Upper lobe of right lung (tissue), 1 donor: ENCODE measurements at regions not wholly inside any gene's neighbourhood (a gene's known extent, or its start where the extent isn't known, plus 50 kb on each side); places are given as distances from the start of the nearest gene placed in this dataset.
A peak's percentile ranks its signal among the peaks of the same experiment; 100 is the strongest.

Experiments used
- ATAC-seq: fragments of 200-7000 bp; cut with Tn5 transposase; one replicate; pipeline ENCODE4 v1.9.1; 2020; ENCODE audit warnings: mild to moderate bottlenecking, moderate library complexity
- DNase-seq: peaks from one replicate; pipeline ENCODE4 v3.0.0-alpha.2; 2020
- H3K27ac ChIP-seq: fragments of 200-600 bp; one replicate; pipeline ENCODE4 v1.8.0; 2022
- H3K27me3 ChIP-seq: fragments of 200-600 bp; one replicate; pipeline ENCODE4 v1.8.0; 2022; ENCODE audit warnings: mild to moderate bottlenecking
- H3K36me3 ChIP-seq: fragments of 200-600 bp; one replicate; pipeline ENCODE4 v1.8.0; 2022
- H3K4me1 ChIP-seq: fragments of 200-600 bp; one replicate; pipeline ENCODE4 v1.8.0; 2022
- H3K4me3 ChIP-seq: fragments of 200-600 bp; one replicate; pipeline ENCODE4 v1.8.0; 2022; ENCODE audit warnings: mild to moderate bottlenecking
- H3K9me3 ChIP-seq: fragments of 200-600 bp; one replicate; pipeline ENCODE4 v1.8.0; 2022
- CTCF ChIP-seq: fragments of 200-600 bp; IDR thresholded peaks from one replicate; pipeline ENCODE4 v1.8.0; 2022; ENCODE audit warnings: antibody characterized with exemption
- intact Hi-C: fragments of 100-400 bp; cut with DNase I; formaldehyde crosslinking; loops from one replicate; pipeline ENCODE4 v1.11.0; 2022
- donor health status: DM: no; HTN: yes; CAD: no; lungs with severe emphysema.

- DNase-seq (no peak), ATAC-seq (no peak)
- Histone ChIP-seq H3K36me3 (no peaks in the 10 kb centered on the region), H3K27me3 (no peaks in the 10 kb centered on the region), H3K4me3 (no peak overlapping the region), H3K27ac (no peak overlapping the region), H3K4me1 (no peaks in the 10 kb centered on the region), H3K9me3 (no peaks in the 10 kb centered on the region)
- intact Hi-C loops: no loop called here
- no peak for TF ChIP-seq CTCF
Measured at GRCh38 chr2:8026381-8026780, 655.5 kb upstream of the ID2 start.

- Histone ChIP-seq H3K4me1 (no peaks in the 10 kb centered on the region), H3K27me3 (no peaks in the 10 kb centered on the region), H3K4me3 (no peak overlapping the region), H3K27ac (no peak overlapping the region), H3K9me3 (no peaks in the 10 kb centered on the region), H3K36me3 (no peaks in the 10 kb centered on the region)
- intact Hi-C loops: no loop called here
- no peak for DNase-seq
- ATAC-seq: no peak
- TF ChIP-seq CTCF: no peak
Measured at GRCh38 chr2:8027387-8027786, 654.5 kb upstream of the ID2 start.

- peak; percentile 20 for ATAC-seq
- TF ChIP-seq CTCF: no peak
- Histone ChIP-seq H3K9me3 (no peaks in the 10 kb centered on the region), H3K4me3 (no peak overlapping the region), H3K4me1 (no peaks in the 10 kb centered on the region), H3K27me3 (no peaks in the 10 kb centered on the region), H3K36me3 (no peaks in the 10 kb centered on the region), H3K27ac (no peak overlapping the region)
- no peak for DNase-seq
- intact Hi-C loops: no loop called here
Measured at GRCh38 chr2:8028036-8028435, 653.8 kb upstream of the ID2 start.

GRCh38 chr2:8028436-8028835 is 653.4 kb upstream of the ID2 start:
- no peak for TF ChIP-seq CTCF
- intact Hi-C loops: no loop called here
- H3K9me3 ChIP-seq: no peaks in the 10 kb centered on the region
- ATAC-seq (no peak), DNase-seq (no peak)
- no peaks in the 10 kb centered on the region for H3K27me3 ChIP-seq
- H3K36me3 ChIP-seq: no peaks in the 10 kb centered on the region
- H3K27ac ChIP-seq: no peak overlapping the region
- no peak overlapping the region for H3K4me3 ChIP-seq
- no peaks in the 10 kb centered on the region for H3K4me1 ChIP-seq

GRCh38 chr2:8028981-8029380 is 652.9 kb upstream of the ID2 start:
- no peaks in the 10 kb centered on the region for H3K4me1 ChIP-seq
- H3K27ac ChIP-seq: no peak overlapping the region
- H3K36me3 ChIP-seq: no peaks in the 10 kb centered on the region
- no peaks in the 10 kb centered on the region for H3K9me3 ChIP-seq
- no peaks in the 10 kb centered on the region for H3K27me3 ChIP-seq
- H3K4me3 ChIP-seq: no peak overlapping the region
- no peak for DNase-seq
- TF ChIP-seq CTCF: no peak
- intact Hi-C loops: no loop called here
- ATAC-seq: no peak

GRCh38 chr2:8030573-8031303 is 651.1 kb upstream of the ID2 start:
- DNase-seq: no peak
- no peak for TF ChIP-seq CTCF
- Histone ChIP-seq H3K9me3 (no peaks in the 10 kb centered on the region), H3K27me3 (no peaks in the 10 kb centered on the region), H3K4me3 (no peak overlapping the region), H3K36me3 (no peaks in the 10 kb centered on the region), H3K27ac (no peak overlapping the region), H3K4me1 (no peaks in the 10 kb centered on the region)
- ATAC-seq: no peak
- intact Hi-C loops: no loop called here
